ENCODE measurements at regions not wholly inside any gene's neighbourhood (a gene's known extent, or its start where the extent isn't known, plus 50 kb on each side); places are given as distances from the start of the nearest gene placed in this dataset.

DNA sequence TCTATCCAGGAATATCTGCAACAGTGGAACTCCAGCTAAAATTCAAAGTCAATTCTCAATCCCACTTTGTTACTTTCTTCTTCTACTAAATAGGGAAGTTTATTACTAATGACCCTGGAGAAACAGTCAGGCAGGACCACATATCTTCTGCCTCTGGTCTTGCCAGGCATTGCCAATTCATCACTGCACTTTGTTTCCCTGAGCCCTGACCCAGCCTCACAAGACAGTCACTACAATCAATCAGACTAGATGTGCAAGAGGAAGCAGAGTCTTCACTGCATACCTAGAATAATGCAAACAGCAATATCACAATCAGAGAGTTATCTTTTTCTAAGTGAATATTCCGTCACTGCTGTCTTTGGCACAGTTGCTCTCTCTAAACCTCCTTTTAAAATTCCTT is 74.9 kb upstream of the GAS1 start:
- no peak for TF ChIP-seq EZH2phosphoT487 (IDR thresholded peaks at IDR 0.05; ENCODE audit: borderline replicate concordance, low read length)
- TF ChIP-seq, protein P1, sequence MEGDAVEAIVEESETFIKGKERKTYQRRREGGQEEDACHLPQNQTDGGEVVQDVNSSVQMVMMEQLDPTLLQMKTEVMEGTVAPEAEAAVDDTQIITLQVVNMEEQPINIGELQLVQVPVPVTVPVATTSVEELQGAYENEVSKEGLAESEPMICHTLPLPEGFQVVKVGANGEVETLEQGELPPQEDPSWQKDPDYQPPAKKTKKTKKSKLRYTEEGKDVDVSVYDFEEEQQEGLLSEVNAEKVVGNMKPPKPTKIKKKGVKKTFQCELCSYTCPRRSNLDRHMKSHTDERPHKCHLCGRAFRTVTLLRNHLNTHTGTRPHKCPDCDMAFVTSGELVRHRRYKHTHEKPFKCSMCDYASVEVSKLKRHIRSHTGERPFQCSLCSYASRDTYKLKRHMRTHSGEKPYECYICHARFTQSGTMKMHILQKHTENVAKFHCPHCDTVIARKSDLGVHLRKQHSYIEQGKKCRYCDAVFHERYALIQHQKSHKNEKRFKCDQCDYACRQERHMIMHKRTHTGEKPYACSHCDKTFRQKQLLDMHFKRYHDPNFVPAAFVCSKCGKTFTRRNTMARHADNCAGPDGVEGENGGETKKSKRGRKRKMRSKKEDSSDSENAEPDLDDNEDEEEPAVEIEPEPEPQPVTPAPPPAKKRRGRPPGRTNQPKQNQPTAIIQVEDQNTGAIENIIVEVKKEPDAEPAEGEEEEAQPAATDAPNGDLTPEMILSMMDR (conservative IDR thresholded peaks at IDR 0.05; ENCODE audit: low read depth, low read length) = no peak

Data from PC-3 (cell line).